Epithelial cell of esophagus (primary cell): ENCODE measurements at regions not wholly inside any gene's neighbourhood (a gene's known extent, or its start where the extent isn't known, plus 50 kb on each side); places are given as distances from the start of the nearest gene placed in this dataset.
A peak's percentile ranks its signal among the peaks of the same experiment; 100 is the strongest.

ENCODE experiments used
- DNase-seq: peaks from one replicate; pipeline ENCODE4 v3.0.0; 2010; ENCODE audit warnings: low read depth
- H3K4me3 ChIP-seq: 2 replicates; pipeline ENCODE4 v1.5.1; 2011; ENCODE audit warnings: mild to moderate bottlenecking, low read length, control low read depth
- CTCF ChIP-seq: IDR thresholded peaks from 2 replicates; pipeline ENCODE4 v1.5.1; 2011; ENCODE audit warnings: low read depth, mild to moderate bottlenecking, low read length, control low read depth, inconsistent platforms; ENCODE audit not compliant: insufficient read depth; ENCODE audit errors: missing control alignments

GRCh38 chr1:71228241-71228640, 147.4 kb upstream of the ZRANB2 start:
- TF ChIP-seq CTCF: no peak

GRCh38 chr1:71224741-71225377, 144.0 kb upstream of the ZRANB2 start:
- TF ChIP-seq CTCF: no peak
- DNase-seq: no peak
- H3K4me3 ChIP-seq: no peak overlapping the region

More at GRCh38 chr1:71228241-71228640, 147.4 kb upstream of the ZRANB2 start:
- DNase-seq: no peak
- H3K4me3 ChIP-seq: no peak overlapping the region

DNA sequence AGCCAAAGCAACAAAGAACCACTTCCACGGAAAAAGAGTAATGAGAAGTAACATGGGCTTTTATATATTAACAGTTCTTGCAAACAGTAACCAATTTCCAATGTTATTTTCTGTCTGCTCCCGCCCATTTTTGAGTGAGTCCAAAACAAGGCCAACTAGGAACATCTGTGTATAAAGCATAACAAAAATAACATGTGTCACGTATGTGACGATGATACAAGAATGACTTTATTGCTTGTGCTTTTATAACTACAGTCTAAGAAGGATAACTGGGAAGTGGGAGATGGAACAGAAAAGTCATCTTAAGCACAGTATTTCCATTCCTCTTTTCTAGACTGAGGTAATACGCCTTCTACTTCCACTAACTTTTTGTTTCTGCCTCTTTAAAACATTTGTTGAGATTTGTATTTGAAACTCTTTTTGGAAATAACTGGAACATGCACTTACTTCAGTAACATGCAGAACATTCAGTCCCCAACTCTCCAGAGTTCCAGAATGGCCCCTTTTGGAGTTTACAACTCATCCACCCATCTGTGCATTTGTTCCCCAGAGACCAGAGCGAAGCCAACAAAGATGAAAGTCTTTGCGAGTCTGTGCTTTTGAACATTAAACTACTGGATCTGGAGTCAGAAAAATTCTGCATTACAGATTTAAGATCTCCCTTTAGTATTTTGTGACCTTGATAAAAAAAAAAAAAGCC, 143.0 kb upstream of the ZRANB2 start:
- TF ChIP-seq CTCF: no peak
- DNase-seq: no peak

DNA sequence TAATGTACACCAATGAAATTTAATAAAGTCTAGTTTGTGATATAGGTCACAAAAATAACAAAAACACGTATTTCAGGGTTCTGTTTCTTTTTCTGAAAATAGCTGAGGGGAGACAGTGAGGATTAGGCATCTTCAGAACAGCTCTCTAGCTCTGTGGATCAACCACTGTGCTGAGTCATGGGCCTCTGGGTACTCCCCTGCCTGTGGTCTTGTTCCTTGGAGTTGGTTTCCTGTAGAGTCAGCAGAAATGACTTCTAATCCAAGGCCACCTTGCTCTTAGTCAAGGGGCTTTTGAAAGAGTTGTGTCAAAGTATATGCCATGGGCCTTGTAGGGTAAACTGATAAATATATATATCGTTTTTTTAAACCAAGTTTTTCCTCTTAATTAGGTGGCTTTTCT, 141.8 kb upstream of the ZRANB2 start:
- DNase-seq: peak; percentile 28
- TF ChIP-seq CTCF: no peak
- H3K4me3 ChIP-seq: no peak overlapping the region

More for the DNA sequence above, 143.0 kb upstream of the ZRANB2 start:
- H3K4me3 ChIP-seq: no peak overlapping the region

GRCh38 chr1:71210718-71211117, 129.9 kb upstream of the ZRANB2 start:
- no peak for DNase-seq
- H3K4me3 ChIP-seq: no peak overlapping the region
- TF ChIP-seq CTCF: no peak

GRCh38 chr1:71203241-71203640, 122.4 kb upstream of the ZRANB2 start:
- no peak for DNase-seq
- no peak overlapping the region for H3K4me3 ChIP-seq
- no peak for TF ChIP-seq CTCF
